GM19238 (cell line): ENCODE measurements at regions not wholly inside any gene's neighbourhood (a gene's known extent, or its start where the extent isn't known, plus 50 kb on each side); places are given as distances from the start of the nearest gene placed in this dataset.

Experiments
- DNase-seq: peaks from one replicate; pipeline ENCODE4 v3.0.0; 2011; ENCODE audit warnings: low spot score; ENCODE audit not compliant: insufficient read length

DNA sequence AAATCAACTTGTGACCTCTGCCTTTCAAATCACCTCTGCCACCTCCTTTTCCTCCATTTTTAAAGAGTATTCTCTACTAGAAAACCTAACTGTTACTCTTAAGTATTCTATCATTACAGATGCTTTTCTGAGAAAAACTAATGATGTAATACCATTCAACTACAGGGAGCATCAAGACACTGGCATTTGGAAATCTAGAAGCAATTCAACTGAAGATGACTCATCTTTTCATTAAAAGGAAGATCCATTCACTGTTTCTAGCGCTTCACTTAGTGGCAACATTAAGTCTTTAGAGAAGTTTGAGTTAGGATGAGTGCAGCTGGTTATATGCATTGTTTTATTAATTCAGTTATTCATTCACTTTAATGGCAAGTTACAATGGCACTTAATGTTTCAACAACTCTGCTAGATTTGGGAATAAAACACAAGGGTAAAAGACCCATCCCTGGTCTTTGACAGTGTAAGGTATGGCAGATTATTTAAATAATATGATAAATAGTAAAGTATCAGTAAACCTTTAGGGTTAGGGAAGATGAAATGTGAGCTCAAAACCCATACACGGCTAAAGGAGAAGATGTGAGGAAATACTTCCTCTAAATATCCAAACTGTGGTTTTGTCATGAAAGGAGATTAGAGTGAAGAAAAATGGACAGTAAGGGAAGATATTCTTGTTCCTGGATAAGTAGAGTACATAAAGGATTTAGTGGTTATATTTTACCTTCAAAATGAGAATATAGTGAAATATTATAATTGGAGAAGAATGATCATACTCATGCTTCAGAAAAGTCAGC lies 61.7 kb downstream of the KCNJ2 start:
- DNase-seq: no peak

DNA sequence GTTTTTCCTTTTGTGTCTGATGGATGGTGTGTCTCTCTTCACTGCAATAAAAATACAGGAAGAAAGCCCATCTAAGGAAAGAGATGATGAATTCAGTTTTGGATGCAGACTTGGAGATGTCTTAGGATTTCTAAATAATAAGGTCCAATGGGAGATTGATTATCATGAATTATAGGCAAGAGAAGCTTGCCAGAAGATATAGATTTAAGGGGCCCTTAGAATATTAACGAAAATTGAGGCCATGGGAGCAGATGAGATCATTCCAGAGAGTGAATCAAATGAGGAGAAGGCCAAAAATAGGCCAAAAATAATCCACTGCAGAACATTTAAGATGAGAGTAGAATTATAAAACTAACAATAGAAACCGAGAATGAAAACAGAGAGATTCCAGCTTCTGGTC lies 63.1 kb downstream of the KCNJ2 start:
- no peak for DNase-seq

DNA sequence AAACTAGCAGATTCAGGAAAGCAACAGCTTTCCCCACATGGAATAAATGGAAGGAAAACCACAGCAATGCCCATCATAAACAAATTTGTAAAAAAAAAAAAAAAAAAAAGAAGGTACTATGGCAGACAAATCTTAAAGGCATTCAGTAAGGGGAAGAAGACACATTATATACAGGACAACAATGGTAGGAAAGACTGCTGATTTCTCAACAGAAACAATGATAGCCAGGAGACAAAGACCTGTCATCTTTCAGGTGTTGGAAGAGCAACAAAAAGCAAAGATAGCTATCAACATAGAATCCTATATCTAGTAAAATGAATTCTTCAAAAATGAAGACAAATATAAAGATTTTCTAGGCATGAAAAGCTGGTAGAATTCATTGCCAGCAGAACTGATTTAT lies 65.9 kb downstream of the KCNJ2 start:
- no peak for DNase-seq

DNA sequence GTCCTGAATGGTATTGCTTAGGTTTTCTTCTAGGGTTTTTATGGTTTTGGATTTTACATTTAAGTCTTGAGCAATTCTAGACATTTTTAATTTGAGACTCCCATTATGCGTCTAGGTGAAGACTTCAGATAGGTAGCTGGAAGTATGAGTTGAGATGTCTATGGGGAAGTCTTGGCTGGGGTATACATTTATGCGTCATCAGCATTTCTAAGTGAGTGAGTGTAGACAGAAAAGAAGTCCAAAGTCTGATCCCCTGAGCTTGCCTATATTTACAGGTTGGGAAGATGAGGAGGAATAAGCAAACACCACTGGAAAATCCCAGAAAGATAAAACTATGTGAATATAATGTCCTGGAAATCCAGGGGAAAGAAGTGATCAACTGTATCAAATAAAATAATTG lies 68.9 kb downstream of the KCNJ2 start:
- DNase-seq: no peak

DNA sequence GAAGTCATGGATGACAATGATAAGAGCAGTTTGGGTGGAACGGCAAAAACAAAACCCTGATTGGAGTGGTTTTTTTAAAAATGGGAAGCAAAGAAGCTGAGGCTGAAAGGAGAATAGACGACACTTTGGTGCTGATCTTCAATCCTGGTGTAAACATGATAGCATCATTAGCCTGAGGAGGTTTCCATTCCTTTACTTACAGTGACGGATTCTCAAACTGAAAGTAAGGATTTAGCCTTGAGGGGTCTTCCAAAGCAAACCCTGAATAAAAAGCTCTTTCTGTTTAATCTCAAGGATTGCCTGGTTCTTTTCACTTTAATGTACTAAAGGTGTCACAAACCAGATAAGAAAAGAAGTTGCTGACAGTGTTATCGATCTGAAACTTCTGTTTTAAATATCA lies 69.3 kb downstream of the KCNJ2 start:
- DNase-seq: no peak

DNA sequence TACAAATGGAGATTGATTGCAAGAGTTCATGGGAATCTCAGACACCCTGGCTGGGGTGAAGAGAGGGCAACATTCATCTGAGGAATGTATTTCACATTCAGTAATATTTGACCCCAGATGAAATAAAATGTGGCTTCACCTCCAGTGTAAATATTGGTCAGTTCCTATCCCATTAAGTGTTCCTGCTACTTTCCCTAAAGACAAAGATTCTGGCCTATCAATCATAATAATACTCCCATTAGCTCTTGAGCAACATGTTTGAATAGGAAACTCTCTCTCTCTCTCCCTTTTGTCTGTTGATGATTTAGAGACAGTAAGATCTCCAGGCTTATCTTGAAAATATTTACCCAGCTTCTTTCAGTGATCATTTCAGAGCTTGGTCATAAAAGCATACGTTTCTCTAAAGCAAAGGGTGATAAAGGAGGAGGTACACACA lies 70.1 kb downstream of the KCNJ2 start:
- DNase-seq: no peak

DNA sequence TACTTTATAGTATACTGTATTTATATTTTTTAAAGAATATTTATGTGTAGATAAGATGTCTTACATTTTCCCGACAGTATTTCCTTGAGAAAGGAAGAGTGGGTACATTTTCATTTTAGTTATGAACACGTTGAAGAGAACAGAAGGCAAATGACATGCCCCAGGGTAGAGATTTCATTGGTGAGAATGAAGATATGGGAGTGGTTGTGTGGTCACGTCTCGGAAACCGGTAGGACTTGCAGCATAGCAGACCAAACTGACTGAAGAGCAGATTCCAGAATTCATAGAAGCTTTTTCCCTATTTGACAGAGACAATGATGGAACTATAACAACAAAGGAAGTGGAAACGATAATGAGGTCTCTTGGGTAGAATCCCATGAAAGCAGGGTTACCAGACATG lies 71.7 kb downstream of the KCNJ2 start:
- DNase-seq: no peak

DNA sequence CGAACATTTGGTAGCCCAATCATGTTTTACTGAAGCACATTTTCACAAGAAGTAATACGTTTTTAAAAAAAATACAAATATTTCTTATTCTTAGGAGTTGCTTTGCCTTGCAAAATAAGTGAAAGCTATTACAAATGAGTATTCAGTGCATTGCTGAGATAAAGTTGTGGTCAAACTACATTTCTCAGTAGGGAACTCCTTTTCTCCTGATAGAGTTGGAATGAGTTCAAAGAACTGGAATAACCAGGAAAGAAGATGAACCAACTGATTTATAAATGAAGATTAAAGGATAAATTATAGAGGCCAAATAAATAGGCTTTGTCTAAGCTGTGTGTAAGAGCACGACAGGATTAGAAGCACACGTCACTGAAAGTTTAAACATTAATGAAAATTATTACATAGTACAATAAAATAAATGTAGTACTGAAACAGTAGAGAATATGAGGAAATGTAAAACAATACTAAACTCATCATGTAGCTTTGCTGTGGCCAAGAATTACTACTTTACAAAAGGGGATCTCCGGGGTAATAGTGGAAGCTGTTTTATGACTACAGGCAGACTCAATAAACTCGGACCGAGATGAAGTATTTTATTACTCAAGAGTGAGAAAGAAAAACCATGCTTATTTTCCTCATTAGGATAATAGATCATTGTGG lies 73.6 kb downstream of the KCNJ2 start:
- no peak for DNase-seq

DNA sequence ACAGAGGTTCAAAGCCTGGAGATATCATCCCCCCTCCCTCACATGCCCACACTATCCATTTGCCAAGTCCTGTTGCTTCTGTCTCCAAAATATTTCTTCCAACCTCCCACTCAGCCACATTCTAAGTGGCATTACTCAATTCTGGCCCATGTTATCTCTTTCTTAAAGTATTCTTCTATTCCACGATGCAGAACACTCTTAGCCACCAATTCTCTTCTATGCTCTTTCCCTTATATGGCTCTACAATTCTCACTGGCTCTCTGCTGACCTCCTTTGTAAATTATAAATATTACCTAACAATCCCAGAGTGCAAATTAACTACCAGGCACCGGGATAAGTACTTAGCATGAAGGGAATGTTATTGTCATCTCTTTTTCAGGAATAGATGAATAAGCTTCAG lies 82.4 kb downstream of the KCNJ2 start:
- DNase-seq: no peak

DNA sequence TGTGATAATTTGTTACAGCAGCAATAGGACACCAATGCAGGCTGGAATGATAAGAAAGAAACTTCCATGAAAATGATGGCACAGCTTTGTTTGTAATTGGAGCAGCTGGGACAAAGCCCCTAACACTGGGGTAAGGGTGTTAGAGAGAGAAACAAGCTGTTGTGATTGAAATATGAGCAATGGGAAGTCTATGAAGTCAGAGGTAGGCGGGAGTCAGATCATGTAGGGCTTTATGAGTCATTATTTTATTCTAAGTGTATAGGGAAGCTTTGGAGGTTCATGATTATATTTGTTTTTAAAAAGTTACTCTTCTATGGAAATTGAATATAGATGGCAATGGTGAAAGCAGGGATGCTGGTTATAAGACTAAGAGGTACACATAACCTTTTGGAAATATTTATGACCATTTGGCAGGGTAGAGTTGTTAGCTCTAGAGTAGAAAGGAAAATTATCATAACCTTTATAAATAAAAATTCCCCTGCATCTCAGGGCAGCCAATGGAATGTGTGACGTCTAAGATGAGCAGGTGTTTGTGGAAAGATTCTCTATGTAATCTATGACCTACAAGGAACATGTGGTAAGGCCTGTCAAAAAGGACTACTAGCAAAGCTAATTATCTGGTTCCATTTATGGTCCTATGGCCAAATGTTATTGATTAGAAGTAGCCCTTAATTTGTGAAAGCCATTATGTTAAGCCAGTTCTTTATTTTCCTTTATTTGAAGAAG lies 85.6 kb downstream of the KCNJ2 start:
- DNase-seq: no peak

DNA sequence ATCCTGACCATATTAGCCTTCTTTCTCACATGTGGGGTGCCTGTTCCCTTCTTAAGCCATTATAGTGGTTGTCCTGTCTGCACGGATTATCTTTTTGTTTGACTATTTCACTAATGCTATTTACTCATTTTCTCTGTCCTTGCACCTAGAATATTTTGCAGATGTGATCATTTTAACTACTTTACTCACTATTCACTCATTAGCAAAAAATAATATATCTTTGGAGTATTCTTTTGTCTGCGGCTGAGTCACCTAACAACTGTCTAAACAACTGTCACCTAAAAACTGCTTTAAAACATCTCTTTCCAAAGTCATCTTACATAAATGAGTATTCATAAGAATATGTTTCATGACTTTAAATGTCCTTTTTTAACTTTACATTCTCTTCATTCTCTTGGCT lies 87.4 kb downstream of the KCNJ2 start:
- DNase-seq: no peak

DNA sequence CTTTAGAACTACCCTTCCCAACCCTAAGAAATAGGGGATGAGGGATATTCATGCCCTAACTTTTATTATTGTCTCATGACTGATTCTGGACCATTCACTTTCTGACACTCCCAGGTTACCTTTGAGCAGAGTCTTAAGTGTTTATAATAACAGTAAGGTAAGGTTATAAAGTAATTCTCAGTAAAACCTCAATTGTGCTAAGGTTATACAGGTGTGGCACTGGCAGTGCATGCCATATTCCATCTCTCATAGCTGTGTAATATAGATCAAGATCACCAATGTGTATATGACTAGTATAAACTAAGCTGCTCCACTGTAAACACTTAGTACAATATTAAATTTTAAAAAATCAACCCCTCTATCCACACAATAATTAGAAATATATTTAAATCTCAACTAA lies 89.1 kb downstream of the KCNJ2 start:
- no peak for DNase-seq

DNA sequence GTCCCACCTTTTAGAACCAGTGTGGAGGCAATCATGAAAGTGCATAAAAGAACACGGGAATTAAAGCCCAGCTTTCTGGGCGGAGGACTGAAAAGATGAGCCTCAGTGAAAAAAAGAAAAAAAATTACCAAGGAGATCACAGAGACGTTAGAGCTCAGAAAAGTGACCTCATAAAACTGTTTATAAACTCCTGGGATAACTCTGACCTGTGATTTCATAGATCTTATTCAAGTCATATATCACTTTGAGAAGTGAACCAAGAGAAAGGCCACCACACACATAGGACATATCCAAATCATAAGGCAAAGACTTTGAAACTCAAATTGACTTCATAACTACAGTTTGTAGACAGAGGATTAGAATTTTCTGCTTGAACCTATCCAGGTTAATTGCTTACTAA lies 90.1 kb downstream of the KCNJ2 start:
- no peak for DNase-seq

DNA sequence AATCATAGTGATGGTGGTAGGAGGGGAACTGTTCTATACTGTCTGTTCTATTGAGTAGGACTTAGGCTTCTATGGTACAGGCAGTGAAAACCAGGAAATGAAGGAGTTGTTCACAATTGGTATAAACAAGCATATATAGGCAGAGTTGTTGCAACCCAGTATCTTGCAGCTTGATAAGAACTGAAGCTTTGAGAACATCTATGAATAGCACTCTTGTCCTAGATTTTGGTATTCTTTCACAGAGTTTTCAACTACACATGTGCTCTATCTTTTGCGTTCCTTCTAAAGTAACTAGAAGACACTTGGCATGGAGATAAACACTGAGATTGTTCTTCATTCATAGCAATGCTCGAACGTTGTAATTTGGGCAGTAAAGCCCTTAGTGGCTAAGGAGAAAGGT lies 91.8 kb downstream of the KCNJ2 start:
- no peak for DNase-seq

DNA sequence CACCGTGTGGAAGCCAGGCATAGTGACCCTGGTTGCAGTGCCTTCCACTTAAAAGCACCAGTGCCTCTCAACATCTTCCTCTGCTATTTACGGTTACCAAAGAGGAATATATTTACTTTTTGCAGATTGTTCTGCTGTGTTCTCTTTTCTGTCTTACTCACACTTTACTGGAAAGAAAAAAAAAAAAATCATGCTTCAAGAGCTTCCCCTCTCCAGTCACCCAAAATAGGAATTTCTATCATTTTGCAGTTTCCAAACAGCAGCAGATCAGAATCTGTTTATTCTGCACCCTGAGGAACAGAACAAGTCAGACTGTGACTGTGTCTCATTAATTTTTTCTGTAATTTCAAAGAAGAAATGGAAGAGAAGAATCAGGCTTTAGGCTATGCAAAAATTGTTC lies 96.1 kb downstream of the KCNJ2 start:
- no peak for DNase-seq

DNA sequence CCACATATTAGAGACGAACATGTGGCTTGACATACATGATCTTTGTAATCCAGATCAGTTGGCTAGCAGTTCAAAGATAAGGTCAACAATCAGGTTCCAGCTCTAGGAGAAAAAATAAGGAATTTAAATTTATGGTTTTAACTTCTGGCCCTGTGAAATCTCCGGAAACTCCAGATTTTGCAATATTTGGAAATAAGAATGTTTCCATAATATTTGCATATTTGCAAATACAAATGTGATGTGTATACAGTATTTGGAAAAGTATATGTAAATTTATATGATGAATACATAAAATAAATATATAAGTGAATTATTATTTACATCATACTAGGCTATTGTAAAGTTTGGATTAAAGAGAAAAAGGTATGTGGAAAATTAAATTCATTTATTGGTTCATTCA lies 97.1 kb downstream of the KCNJ2 start:
- DNase-seq: no peak

DNA sequence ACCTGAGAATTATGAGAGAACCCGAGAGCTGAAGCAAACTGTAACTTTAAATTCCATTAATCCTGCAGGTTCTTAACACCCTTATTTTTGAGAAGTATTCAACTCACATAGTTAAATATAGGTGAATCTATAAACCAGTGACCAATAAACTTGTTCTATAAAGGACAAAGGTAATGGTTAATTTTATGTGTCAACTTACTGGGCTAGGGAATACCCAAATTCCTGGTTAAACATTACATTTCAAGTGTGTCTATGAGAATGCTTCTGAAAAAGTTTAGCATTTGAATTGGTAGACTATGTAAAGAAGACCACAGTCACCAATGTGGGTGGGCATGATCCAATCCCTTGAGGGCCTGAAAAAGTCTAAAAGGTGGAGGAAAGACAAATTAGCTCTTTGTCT lies 99.1 kb downstream of the KCNJ2 start:
- DNase-seq: no peak

DNA sequence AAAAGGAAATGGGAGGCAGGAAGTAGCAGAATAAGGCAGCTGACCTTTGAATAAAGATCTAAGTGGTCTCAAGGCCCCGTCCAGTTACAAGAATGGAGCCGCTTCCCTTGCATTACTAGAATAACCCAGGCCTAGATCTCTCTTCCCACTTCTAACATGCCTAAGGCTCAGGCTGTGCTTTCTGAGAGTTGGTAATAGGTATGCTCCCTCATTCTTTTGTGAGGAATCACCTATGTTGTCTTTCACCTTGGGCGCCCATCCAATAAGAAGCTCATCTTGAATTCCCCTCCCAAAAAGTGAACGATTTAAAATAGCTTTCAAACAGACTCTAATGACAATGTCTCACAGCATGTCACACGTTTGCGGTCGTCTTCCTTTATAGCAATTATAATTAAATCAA lies 101.2 kb downstream of the KCNJ2 start:
- DNase-seq: no peak

DNA sequence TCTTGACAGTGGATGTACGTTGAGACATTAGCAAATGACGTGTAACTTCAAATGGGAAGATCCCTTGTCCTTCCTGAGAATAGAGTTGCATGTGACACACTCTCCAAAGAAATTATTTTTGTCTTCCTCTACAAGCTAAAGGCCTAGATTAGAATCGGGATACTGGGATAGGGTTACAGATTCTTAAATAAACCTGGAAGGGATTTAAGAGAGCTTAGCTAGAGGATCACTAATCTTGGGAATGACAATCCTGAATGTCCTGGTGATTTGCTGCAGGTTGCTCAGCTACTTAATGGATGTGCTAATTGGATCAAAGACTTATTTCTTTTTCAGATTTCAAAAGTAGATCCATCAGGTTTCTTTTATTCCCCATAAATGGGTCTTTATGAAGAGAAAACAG lies 101.9 kb downstream of the KCNJ2 start:
- DNase-seq: no peak

DNA sequence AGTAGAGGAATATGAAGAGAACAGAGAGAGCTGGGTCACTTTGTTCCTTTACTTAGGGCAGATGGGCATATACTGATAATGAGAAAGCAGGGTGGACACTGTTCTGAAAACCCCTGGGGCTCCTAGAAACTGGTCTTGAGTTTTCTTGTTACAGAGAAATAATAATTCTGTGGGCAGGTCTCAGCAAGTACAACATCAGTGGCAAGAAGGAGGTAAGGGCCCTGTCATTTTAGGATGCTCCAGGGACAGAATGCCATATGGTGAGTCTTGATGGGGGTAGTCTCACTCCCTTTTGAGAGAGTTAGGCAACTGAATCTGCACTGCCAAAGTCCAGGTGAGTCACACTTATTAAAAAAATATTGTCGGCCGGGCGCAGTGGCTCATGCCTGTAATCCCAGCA lies 102.3 kb downstream of the KCNJ2 start:
- DNase-seq: no peak

DNA sequence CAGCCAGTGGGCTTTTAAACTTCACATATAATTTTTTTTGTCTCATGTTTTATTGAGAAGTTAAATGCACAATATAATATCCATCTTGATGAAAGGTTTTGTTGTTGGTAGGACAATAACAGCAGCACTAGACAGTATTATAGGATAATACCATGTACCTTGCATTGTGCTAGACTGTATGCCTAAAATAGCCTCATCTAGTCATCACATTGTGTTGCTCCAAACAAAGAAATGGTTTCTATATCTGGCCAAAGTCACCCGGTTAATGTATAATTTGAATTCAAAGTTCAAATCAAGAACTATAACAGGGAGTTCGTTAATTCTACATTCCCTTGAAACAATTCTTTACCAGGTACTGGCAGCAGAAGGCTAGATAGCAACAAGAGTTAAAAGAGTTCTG lies 104.9 kb downstream of the KCNJ2 start:
- DNase-seq: no peak

DNA sequence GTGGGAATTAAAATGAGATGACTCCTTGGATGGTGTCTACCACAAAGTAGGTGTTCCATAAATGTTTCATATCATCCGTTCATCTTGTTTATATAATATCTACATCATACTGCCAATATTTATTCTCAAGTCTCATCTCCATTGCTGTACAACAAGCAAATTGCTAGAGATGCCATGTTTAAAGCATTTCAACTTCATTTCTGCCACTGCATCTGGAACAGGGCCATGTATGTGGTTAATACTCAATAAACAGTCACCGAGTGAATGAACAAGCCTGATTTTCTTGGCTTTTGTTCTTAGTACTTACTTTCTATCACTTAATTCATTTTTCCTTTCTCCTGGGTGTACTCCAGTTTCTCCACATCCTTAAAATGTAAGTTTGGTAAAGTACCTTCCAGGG lies 107.6 kb downstream of the KCNJ2 start:
- DNase-seq: no peak
